Peyer's patch (tissue), 4 donors: ENCODE measurements at regions not wholly inside any gene's neighbourhood (a gene's known extent, or its start where the extent isn't known, plus 50 kb on each side); places are given as distances from the start of the nearest gene placed in this dataset.

Experiments used
- DNase-seq, 3 donors: peaks; one replicate each; pipeline ENCODE4 v3.0.0-alpha.2; 2017 to 2019
- H3K27ac ChIP-seq, 4 donors: fragments of 200-600 bp; sonication (generic); one replicate each; pipeline ENCODE4 v1.5.1; 2016 to 2019
- H3K27me3 ChIP-seq, 2 donors: fragments of 200-600 bp; sonication (generic); one replicate each; pipeline ENCODE4 v1.5.1; 2019
- H3K36me3 ChIP-seq, 3 donors: fragments of 200-600 bp; sonication (generic); one replicate each; pipeline ENCODE4 v1.5.1; 2016 to 2019
- H3K4me1 ChIP-seq, 4 donors: fragments of 200-600 bp; sonication (generic); one replicate each; pipeline ENCODE4 v1.5.1; 2016 to 2019
- H3K4me3 ChIP-seq, 4 donors: fragments of 200-600 bp; sonication (generic); 1 replicate in 3 of 4; 2 replicates in 1 of 4; pipeline ENCODE4 v1.5.1; 2016 to 2019; ENCODE audit warnings: mild to moderate bottlenecking in 1 of 4
- H3K9me3 ChIP-seq, 4 donors: fragments of 200-600 bp; sonication (generic); one replicate each; pipeline ENCODE4 v1.5.1; 2016 to 2019; ENCODE audit warnings: mild to moderate bottlenecking in 1 of 4
- POLR2A ChIP-seq, 2 donors: fragments of 450-650 bp; IDR thresholded peaks; one replicate each; pipeline ENCODE4 v1.5.1; 2017; ENCODE audit warnings: antibody characterized with exemption in 2 of 2, mild to moderate bottlenecking in 2 of 2, moderate library complexity in 2 of 2
- TF ChIP-seq, protein P1 (sequence below), 6 experiments: fragments of 450-650 bp in 4 of 6; fragments of 200-600 bp in 2 of 6; sonication (generic) in 1 of 6; IDR thresholded peaks; one replicate each; pipeline ENCODE4 v1.5.1; 2017 to 2019; ENCODE audit warnings: antibody characterized with exemption in 6 of 6, mild to moderate bottlenecking in 3 of 6, moderate library complexity in 1 of 6

- no peak overlapping the region for H3K27ac ChIP-seq
- no peak overlapping the region for H3K4me3 ChIP-seq
- DNase-seq, result no peak
- H3K27me3 ChIP-seq, result no peaks in the 10 kb centered on the region
- H3K4me1 ChIP-seq, result no peaks in the 10 kb centered on the region
- no peaks in the 10 kb centered on the region for H3K36me3 ChIP-seq
- TF ChIP-seq, protein P1, sequence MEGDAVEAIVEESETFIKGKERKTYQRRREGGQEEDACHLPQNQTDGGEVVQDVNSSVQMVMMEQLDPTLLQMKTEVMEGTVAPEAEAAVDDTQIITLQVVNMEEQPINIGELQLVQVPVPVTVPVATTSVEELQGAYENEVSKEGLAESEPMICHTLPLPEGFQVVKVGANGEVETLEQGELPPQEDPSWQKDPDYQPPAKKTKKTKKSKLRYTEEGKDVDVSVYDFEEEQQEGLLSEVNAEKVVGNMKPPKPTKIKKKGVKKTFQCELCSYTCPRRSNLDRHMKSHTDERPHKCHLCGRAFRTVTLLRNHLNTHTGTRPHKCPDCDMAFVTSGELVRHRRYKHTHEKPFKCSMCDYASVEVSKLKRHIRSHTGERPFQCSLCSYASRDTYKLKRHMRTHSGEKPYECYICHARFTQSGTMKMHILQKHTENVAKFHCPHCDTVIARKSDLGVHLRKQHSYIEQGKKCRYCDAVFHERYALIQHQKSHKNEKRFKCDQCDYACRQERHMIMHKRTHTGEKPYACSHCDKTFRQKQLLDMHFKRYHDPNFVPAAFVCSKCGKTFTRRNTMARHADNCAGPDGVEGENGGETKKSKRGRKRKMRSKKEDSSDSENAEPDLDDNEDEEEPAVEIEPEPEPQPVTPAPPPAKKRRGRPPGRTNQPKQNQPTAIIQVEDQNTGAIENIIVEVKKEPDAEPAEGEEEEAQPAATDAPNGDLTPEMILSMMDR (IDR thresholded peaks at IDR 0.05), result no peak
- TF ChIP-seq POLR2A (IDR thresholded peaks at IDR 0.05), result no peak
- no peaks in the 10 kb centered on the region for H3K9me3 ChIP-seq
Observed at GRCh38 chr5:71955723-71956122, 151.6 kb upstream of the MAP1B start.

DNA sequence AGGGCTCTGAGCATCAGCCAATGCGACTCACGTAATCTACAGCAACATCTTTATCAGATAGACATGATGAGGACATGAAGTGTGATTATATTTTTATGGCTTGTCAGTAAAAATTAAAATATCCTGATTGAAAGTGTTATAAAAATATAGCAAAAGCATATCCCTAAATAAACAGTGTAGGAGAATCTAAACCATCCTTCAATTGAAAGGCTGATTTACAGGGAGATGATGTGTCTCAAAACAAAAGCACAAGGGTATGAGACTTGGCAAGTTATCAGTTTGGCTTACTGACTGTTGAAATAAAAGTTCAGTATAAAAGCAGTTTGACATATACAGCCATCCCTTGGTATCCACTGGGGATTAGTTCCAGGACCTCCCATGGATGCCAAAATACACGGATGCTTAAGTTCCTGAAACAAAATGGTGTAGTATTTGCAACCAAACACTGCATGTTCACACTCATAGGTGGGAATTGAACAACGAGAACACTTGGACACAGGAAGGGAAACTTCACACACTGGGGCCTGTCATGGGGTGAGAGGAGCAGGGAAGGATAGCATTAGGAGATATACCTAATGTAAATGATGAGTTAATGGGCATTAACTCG is 149.9 kb upstream of the MAP1B start:
- H3K4me1 ChIP-seq, result no peaks in the 10 kb centered on the region
- no peaks in the 10 kb centered on the region for H3K27me3 ChIP-seq
- H3K36me3 ChIP-seq, result no peaks in the 10 kb centered on the region
- TF ChIP-seq POLR2A (IDR thresholded peaks at IDR 0.05), result no peak
- TF ChIP-seq, protein P1 (IDR thresholded peaks at IDR 0.05), result no peak
- H3K27ac ChIP-seq, result no peak overlapping the region
- no peak overlapping the region for H3K4me3 ChIP-seq
- no peak for DNase-seq
- no peaks in the 10 kb centered on the region for H3K9me3 ChIP-seq

GRCh38 chr5:71960195-71960594 is 147.1 kb upstream of the MAP1B start:
- Histone ChIP-seq H3K9me3 (no peaks in the 10 kb centered on the region), H3K4me3 (no peak overlapping the region), H3K36me3 (no peaks in the 10 kb centered on the region), H3K27ac (no peak overlapping the region), H3K27me3 (no peaks in the 10 kb centered on the region), H3K4me1 (no peaks in the 10 kb centered on the region)
- DNase-seq, result no peak
- TF ChIP-seq, protein P1 (IDR thresholded peaks at IDR 0.05), result no peak
- no peak for TF ChIP-seq POLR2A (IDR thresholded peaks at IDR 0.05)

- no peaks in the 10 kb centered on the region for H3K36me3 ChIP-seq
- no peaks in the 10 kb centered on the region for H3K9me3 ChIP-seq
- no peak overlapping the region for H3K4me3 ChIP-seq
- H3K4me1 ChIP-seq, result no peaks in the 10 kb centered on the region
- no peak for TF ChIP-seq POLR2A (IDR thresholded peaks at IDR 0.05)
- TF ChIP-seq, protein P1 (IDR thresholded peaks at IDR 0.05), result no peak
- DNase-seq, result no peak
- H3K27me3 ChIP-seq, result no peaks in the 10 kb centered on the region
- no peak overlapping the region for H3K27ac ChIP-seq
Observed at GRCh38 chr5:71961786-71962185, 145.5 kb upstream of the MAP1B start.

DNA sequence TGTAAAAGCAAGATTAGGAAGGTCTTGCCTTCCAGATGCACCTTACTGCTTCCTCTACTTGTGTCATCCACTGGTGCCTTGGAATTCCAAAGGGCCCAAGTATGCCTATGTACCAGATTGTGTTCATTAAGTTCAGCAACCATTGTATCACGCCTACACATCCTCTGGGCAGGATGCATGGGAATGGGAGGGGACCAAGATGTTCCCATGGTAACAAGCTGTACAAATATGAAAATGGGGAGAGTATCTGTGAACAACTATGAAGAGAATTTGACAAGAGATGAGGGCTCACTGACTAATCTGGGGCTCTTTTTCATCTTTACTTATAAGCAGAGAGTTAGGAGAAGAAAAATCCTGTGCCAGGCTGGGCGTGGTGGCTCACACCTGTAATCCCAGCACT is 137.8 kb upstream of the MAP1B start:
- H3K36me3 ChIP-seq, result no peaks in the 10 kb centered on the region
- TF ChIP-seq POLR2A (IDR thresholded peaks at IDR 0.05), result no peak
- TF ChIP-seq, protein P1 (IDR thresholded peaks at IDR 0.05), result no peak
- H3K27ac ChIP-seq, result no peak overlapping the region
- H3K9me3 ChIP-seq, result no peaks in the 10 kb centered on the region
- no peaks in the 10 kb centered on the region for H3K4me1 ChIP-seq
- H3K4me3 ChIP-seq, result no peak overlapping the region
- no peak for DNase-seq
- no peaks in the 10 kb centered on the region for H3K27me3 ChIP-seq

- DNase-seq, result no peak
- no peak overlapping the region for H3K27ac ChIP-seq
- no peak for TF ChIP-seq POLR2A (IDR thresholded peaks at IDR 0.05)
- TF ChIP-seq, protein P1 (IDR thresholded peaks at IDR 0.05), result no peak
- no peaks in the 10 kb centered on the region for H3K9me3 ChIP-seq
- no peaks in the 10 kb centered on the region for H3K4me1 ChIP-seq
- no peaks in the 10 kb centered on the region for H3K36me3 ChIP-seq
- no peaks in the 10 kb centered on the region for H3K27me3 ChIP-seq
- H3K4me3 ChIP-seq, result no peak overlapping the region
Observed at GRCh38 chr5:71971862-71972261, 135.4 kb upstream of the MAP1B start.
